Stimulated activated memory B cell treated with anti-CD40 and anti-IgM and Interleukin-4, amounts not matched to agents 10 μg/mL and 1 μg/mL and 100 μg/mL, for 72 hours (primary cell): ENCODE measurements at regions not wholly inside any gene's neighbourhood (a gene's known extent, or its start where the extent isn't known, plus 50 kb on each side); places are given as distances from the start of the nearest gene placed in this dataset.
"Not testable (repeated sequence)": the region's sequence is repeated elsewhere in the genome, so short reads cannot be mapped to it uniquely, and the experiment has no call there.

Source experiments
- ATAC-seq: fragments of 150-1000 bp; cut with Tn5 transposase; 2 replicates; pipeline ENCODE4 v1.10.0; 2021
- H3K27ac Mint-ChIP-seq: one replicate; pipeline ENCODE4 v1.8.0; 2022; ENCODE audit warnings: mild to moderate bottlenecking, mixed read lengths
- H3K27me3 Mint-ChIP-seq: one replicate; pipeline ENCODE4 v1.8.0; 2022; ENCODE audit warnings: mixed read lengths
- H3K36me3 Mint-ChIP-seq: one replicate; pipeline ENCODE4 v1.8.0; 2022; ENCODE audit warnings: mixed read lengths
- H3K4me1 Mint-ChIP-seq: one replicate; pipeline ENCODE4 v1.8.0; 2022; ENCODE audit warnings: mixed read lengths
- H3K4me3 Mint-ChIP-seq: one replicate; pipeline ENCODE4 v1.8.0; 2022; ENCODE audit warnings: mild to moderate bottlenecking, moderate library complexity, mixed read lengths
- H3K9me3 Mint-ChIP-seq: one replicate; pipeline ENCODE4 v1.8.0; 2022; ENCODE audit warnings: mixed read lengths

DNA sequence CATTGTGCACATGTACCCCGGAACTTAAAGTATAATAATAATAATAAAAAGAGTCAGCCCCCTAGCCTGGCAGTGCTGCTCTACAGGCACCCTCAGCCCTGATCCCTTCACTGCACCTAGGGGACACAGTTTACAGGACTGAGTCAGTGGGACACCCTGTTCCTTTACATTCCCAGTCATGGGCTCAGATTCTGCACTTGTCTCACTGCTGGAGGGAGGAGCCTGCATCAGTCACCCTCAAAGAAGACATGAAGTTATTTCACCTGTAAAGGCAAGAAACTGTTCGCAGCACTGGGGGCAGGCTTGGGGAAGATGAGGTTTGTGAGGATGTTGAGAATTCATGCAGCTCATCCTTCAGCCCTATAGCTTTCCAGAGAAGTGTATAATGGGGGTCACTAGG is 50.7 kb upstream of the VPREB1 start:
- no peaks in the 10 kb centered on the region for H3K9me3 Mint-ChIP-seq
- H3K27ac Mint-ChIP-seq, result no peak overlapping the region
- no peaks in the 10 kb centered on the region for H3K27me3 Mint-ChIP-seq
- no peak overlapping the region for H3K4me3 Mint-ChIP-seq
- H3K36me3 Mint-ChIP-seq, result peaks cover 5% of the 10 kb centered on the region
- no peak for ATAC-seq
- peaks cover 34% of the 10 kb centered on the region for H3K4me1 Mint-ChIP-seq

DNA sequence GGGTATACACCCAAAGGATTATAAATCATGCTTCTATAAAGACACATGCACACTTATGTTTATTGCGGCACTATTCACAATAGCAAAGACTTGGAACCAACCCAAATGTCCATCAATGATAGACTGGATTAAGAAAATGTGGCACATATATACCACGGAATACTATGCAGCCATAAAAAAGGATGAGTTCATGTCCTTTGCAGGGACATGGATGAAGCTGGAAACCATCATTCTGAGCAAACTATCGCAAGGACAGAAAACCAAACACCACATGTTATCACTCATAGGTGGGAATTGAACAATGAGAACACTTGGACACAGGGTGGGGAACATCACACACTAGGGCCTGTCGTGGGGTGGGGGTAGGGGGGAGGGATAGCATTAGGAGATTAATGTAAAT is 51.1 kb upstream of the VPREB1 start:
- not testable (repeated sequence) for H3K9me3 Mint-ChIP-seq, H3K4me3 Mint-ChIP-seq

DNA sequence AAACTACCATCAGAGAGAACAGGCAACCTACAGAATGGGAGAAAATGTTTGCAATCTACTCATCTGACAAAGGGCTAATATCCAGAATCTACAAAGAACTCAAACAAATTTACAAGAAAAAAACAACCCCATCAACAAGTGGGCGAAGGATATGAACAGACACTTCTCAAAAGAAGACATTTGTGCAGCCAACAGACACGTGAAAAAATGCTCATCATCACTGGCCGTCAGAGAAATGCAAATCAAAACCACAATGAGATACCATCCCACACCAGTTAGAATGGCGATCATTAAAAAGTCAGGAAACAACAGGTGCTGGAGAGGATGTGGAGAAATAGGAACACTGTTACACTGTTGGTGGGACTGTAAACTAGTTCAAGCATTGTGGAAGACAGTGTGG is 51.6 kb upstream of the VPREB1 start:
- H3K9me3 Mint-ChIP-seq, H3K36me3 Mint-ChIP-seq, ATAC-seq, H3K4me3 Mint-ChIP-seq, H3K27ac Mint-ChIP-seq, H3K27me3 Mint-ChIP-seq: not testable (repeated sequence)
- peaks cover 25% of the 10 kb centered on the region for H3K4me1 Mint-ChIP-seq

More for the DNA sequence above, 51.1 kb upstream of the VPREB1 start:
- not testable (repeated sequence) for ATAC-seq, H3K36me3 Mint-ChIP-seq, H3K27ac Mint-ChIP-seq, H3K27me3 Mint-ChIP-seq
- peaks cover 30% of the 10 kb centered on the region for H3K4me1 Mint-ChIP-seq

DNA sequence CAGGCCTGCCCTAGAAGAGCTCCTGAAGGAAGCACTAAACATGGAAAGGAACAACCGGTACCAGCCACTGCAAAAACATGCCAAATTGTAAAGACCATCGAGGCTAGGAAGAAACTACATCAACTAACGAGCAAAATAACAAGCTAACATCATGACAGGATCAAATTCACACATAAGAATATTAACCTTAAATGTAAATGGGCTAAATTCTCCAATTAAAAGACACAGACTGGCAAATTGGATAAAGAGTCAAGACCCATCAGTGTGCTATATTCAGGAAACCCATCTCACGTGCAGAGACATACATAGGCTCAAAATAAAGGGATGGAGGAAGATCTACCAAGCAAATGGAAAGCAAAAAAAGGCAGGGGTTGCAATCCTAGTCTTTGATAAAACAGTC is 54.8 kb upstream of the VPREB1 start:
- not testable (repeated sequence) for H3K27me3 Mint-ChIP-seq, H3K36me3 Mint-ChIP-seq, H3K9me3 Mint-ChIP-seq, H3K4me3 Mint-ChIP-seq, H3K4me1 Mint-ChIP-seq, ATAC-seq
- H3K27ac Mint-ChIP-seq, result peak overlapping the region; percentile 36

DNA sequence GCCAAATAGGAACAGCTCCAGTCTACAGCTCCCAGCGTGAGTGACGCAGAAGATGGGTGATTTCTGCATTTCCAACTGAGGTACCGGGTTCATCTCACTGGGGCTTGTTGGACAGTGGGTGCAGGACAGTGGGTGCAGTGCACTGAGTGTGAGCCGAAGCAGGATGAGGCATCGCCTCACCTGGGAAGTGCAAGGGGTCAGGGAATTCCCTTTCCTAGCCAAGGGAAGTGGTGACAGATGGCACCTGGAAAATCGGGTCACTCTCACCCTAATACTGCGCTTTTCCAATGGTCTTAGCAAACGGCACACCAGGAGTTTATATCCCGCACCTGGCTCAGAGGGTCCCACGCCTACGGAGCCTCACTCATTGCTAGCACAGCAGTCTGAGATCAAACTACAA is 56.7 kb upstream of the VPREB1 start:
- not testable (repeated sequence) for H3K4me3 Mint-ChIP-seq, H3K36me3 Mint-ChIP-seq, H3K27me3 Mint-ChIP-seq, ATAC-seq, H3K4me1 Mint-ChIP-seq, H3K9me3 Mint-ChIP-seq, H3K27ac Mint-ChIP-seq

DNA sequence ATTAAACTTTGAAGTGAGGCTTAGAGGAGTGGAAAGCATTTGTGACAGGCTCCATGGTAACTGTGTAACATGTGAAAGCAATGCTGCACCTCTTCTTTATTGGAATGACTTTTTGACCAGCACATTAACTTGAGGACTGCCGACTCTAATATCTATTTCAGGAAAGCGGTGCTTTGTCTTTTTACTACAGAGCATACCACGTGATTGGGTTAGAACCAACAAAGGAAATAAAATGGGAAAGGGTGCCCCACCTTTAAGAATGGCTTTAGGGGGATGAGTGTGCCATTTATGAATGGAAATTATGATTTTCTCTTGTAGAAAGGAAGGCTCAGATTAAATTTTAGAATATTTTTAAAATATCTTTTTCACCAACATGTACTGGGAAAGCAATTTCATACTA is 57.3 kb upstream of the VPREB1 start:
- H3K4me1 Mint-ChIP-seq, result peaks cover 9% of the 10 kb centered on the region
- no peak for ATAC-seq
- no peak overlapping the region for H3K27ac Mint-ChIP-seq
- no peak overlapping the region for H3K4me3 Mint-ChIP-seq
- no peaks in the 10 kb centered on the region for H3K27me3 Mint-ChIP-seq
- peaks cover 5% of the 10 kb centered on the region for H3K36me3 Mint-ChIP-seq
- H3K9me3 Mint-ChIP-seq, result no peaks in the 10 kb centered on the region

DNA sequence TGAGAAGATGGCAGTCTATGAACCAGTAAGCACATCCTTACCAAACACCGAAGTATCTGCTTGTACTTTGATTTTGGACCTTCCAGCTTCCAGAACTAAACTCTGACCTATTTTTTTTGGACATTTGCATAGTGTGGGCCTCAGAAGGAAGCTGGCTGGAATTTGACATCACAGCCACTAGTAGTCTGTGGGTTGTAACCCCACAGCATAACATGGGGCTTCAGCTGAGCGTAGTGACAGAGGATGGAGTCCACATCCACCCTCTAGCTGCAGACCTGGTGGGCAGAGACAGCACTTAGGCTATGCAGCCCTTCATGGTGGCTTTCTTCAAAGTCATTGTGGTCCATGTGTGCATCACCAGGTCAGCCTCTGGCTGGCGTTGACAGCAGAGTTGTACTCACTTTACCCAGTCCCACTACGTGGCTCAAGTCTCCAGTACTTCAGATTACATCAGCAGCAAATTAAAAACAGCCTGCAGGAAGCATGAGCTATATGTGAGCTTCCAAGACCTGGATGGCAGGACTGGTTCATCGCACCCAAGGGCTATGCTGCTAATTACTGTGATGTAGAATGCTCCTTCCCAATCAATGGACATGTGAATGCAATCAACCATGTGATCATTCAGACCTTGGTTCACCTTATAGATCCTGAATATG is 58.6 kb upstream of the VPREB1 start:
- Mint-ChIP-seq H3K27me3 (no peaks in the 10 kb centered on the region), H3K4me1 (peaks cover 16% of the 10 kb centered on the region), H3K27ac (no peak overlapping the region), H3K9me3 (no peaks in the 10 kb centered on the region), H3K36me3 (peaks cover 5% of the 10 kb centered on the region), H3K4me3 (no peak overlapping the region)
- no peak for ATAC-seq

DNA sequence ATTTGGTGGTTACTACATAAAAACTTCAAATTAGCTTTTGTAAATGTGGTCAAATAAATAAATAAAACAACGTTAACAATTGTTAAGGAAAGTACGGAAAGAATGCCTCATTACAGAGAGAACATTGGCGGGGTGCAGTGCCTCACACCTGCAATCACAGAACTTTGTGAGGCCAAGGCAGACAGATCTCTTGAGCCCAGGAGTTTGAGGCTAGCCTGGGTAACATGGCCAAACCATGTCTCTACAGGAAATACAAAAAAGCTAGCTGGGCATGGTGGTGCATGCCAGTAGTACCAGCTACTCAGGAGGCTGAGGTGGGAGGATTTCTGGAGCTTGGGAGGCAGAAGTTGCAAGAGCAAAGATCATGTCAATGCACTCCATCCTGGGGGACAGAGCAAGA is 59.4 kb upstream of the VPREB1 start:
- Mint-ChIP-seq H3K9me3 (no peaks in the 10 kb centered on the region), H3K4me1 (peaks cover 16% of the 10 kb centered on the region), H3K27ac (no peak overlapping the region), H3K36me3 (peaks cover under 1% of the 10 kb centered on the region), H3K4me3 (no peak overlapping the region), H3K27me3 (no peaks in the 10 kb centered on the region)
- no peak for ATAC-seq

DNA sequence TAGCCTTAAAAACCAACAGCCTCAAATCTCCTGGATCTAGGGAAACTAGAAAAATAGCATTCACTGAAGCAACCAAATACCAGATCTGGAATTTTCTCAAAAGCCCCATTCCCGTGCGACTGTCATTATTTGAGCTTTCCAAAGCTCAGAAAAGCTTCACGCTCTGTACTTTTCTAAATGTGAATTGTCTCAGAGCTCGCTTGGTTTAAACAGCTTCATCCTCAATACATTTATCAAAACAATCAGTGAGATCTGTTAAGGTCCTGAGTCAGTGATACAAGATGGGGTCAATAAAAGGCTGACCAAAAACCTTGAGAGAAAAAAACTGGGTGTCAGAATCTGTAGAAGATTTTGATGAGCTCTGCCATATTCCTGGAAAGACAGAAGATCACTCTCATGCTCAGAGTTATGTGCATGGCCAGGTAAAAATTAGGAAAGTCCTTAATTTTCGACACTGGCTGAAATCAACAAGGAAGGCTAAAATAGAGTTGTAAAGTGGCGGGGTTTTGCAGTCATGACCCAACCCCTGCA is 60.2 kb upstream of the VPREB1 start:
- Mint-ChIP-seq H3K4me3 (no peak overlapping the region), H3K4me1 (peaks cover 16% of the 10 kb centered on the region), H3K36me3 (no peaks in the 10 kb centered on the region), H3K27me3 (no peaks in the 10 kb centered on the region), H3K9me3 (no peaks in the 10 kb centered on the region), H3K27ac (no peak overlapping the region)
- ATAC-seq, result no peak

DNA sequence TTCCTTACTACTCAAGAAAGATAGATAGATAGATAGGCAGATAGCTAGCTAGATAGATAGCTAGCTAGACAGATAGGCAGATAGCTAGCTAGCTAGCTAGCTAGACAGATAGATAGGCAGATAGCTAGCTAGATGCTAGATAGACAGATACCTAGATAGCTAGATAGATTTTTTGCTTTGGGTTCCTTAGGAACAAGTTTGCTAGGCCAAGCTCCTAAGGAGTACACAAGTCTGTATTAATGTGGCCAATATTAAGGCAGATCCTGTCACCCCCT is 61.7 kb upstream of the VPREB1 start:
- Mint-ChIP-seq H3K27ac (peak overlapping the region; percentile 68), H3K4me3 (no peak overlapping the region), H3K27me3 (no peaks in the 10 kb centered on the region), H3K4me1 (peaks cover 30% of the 10 kb centered on the region), H3K36me3 (no peaks in the 10 kb centered on the region), H3K9me3 (no peaks in the 10 kb centered on the region)
- ATAC-seq, result no peak

DNA sequence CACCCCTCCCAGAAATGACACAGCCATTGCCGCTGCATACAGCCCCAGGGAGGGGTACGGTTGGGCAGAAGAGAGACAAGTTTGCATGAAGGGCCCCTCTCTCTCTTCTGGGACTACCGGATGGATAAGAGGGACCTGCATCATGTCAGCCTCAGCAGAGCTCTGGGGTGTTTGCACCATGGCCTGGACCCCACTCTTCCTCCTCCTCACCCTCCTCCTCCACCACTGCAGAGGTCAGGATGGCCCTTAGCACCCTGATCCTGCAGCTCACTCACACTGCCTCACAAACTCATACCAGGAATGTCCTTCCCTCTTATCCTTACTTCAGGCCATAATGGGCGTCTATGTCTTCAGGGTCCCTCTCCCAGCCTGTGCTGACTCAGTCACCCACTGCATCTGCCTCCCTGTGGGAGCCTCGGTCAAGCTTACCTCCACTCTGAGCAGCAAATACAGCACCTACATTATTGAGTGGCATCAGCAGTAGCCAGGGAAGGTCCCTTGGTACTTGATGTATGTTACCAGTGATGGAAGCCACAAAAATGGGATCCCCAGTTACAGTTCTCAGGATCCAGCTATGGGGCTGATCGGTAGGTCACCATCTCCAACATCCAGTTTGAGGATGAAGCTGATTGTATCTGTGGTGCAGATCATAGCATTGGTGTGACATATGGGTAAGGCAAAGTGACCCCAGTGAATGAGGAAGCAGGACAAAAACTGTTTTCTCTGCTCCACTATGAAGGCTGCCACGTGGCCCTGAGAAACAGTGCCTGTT is 62.2 kb upstream of the VPREB1 start:
- Mint-ChIP-seq H3K4me1 (peaks cover 30% of the 10 kb centered on the region), H3K27me3 (no peaks in the 10 kb centered on the region), H3K36me3 (no peaks in the 10 kb centered on the region), H3K27ac (peak overlapping the region; percentile 68), H3K9me3 (no peaks in the 10 kb centered on the region), H3K4me3 (no peak overlapping the region)
- peak; percentile 69 for ATAC-seq

DNA sequence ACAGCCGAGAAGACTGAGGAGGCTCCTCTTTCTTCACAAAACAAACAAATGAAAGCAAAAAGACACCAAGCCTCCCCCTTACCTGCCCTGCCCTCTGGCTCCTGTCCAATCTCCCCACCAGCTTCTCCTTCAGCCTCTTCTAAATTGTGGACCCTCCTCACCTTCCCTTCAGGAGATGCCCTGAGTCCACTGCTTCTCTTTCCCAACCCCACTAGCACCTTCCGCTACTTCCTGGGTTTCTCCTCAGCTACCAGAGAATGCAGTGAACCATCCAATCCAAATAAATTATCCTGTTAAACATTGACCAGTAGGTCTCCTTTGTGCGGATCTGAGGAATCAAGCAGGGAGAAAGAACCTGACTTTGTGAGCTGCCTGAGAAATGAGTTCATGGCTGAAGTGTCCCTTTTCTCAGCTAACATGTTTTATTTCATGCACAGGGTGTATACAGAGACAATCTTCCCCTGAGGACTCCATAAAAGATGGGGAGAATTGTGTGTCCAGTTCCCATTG is 63.2 kb upstream of the VPREB1 start:
- Mint-ChIP-seq H3K27me3 (no peaks in the 10 kb centered on the region), H3K4me3 (no peak overlapping the region), H3K36me3 (no peaks in the 10 kb centered on the region), H3K27ac (peak overlapping the region; percentile 75), H3K9me3 (no peaks in the 10 kb centered on the region), H3K4me1 (peaks cover 39% of the 10 kb centered on the region)
- no peak for ATAC-seq

DNA sequence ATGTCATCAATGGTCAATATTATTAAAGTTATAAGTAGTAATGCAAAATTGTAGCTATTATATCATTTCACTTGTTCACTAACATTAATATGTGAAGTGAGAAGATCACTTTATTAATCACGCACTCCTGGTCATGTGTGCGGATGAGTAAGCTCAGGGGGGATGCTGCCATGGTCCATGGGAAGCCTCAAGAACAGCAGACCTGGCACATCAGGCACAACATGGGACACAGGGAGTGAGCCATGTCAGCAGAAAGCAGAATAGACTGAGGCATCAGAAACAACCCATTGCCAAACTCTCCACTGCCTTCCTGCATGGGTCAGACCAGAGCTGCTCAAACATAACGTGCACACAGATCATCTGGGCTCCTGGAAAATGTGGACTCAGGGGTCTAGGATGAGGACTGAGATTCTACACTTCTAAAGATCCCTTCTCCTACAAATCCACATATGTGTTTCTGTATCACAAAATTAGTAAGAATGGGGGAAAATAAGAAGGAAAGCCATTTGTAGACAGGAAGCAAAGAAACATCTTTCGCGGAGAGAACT is 63.8 kb upstream of the VPREB1 start:
- peak overlapping the region; percentile 75 for H3K27ac Mint-ChIP-seq
- H3K36me3 Mint-ChIP-seq, result no peaks in the 10 kb centered on the region
- peaks cover 39% of the 10 kb centered on the region for H3K4me1 Mint-ChIP-seq
- H3K4me3 Mint-ChIP-seq, result no peak overlapping the region
- no peaks in the 10 kb centered on the region for H3K9me3 Mint-ChIP-seq
- no peak for ATAC-seq
- no peaks in the 10 kb centered on the region for H3K27me3 Mint-ChIP-seq

DNA sequence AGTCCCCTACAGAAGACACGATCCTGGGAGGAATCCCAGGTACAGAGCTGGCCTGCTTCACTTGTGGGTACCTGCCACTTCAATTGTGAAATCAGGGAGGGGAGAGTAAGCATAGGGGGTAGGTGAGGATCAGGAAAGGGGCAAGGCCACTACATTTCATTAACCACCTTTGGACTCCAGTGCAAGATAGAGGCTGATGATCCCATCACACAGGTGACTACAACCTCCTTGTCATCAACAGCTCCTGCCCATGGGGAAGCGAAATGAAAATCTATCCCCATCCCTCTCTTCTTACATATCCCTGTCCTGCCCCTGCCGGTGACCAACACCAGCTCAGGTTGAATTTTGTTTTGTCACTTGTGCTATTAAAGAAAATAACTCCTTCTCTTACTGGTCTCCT is 64.7 kb upstream of the VPREB1 start:
- Mint-ChIP-seq H3K27me3 (no peaks in the 10 kb centered on the region), H3K9me3 (no peaks in the 10 kb centered on the region), H3K4me1 (peaks cover 39% of the 10 kb centered on the region), H3K27ac (no peak overlapping the region), H3K36me3 (no peaks in the 10 kb centered on the region), H3K4me3 (no peak overlapping the region)
- no peak for ATAC-seq

DNA sequence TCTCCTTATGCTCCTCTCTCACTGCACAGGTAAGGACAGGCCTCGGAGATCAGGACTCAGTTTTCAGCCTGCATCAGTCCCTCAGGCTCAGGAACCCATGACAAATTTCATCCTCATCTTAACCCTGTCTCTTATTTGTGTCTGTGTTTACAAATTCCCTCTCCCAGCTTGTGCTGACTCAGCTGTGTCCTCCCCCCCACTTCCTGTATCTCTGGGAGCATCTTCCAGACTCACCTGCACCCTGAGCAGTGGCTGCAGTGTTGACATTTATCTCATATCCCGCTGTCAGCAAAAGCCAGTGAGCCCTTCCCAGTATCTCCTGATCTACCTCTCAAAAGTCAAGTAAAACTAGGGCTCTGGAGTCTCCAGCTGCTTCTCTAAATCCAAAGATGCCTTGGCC is 65.6 kb upstream of the VPREB1 start:
- Mint-ChIP-seq H3K27ac (peak overlapping the region; percentile 34), H3K9me3 (no peaks in the 10 kb centered on the region), H3K4me1 (peaks cover 39% of the 10 kb centered on the region), H3K36me3 (no peaks in the 10 kb centered on the region), H3K4me3 (no peak overlapping the region), H3K27me3 (no peaks in the 10 kb centered on the region)
- ATAC-seq, result no peak
